Lower lobe of right lung (tissue), 2 donors: ENCODE measurements at regions not wholly inside any gene's neighbourhood (a gene's known extent, or its start where the extent isn't known, plus 50 kb on each side); places are given as distances from the start of the nearest gene placed in this dataset.

Experiments
- ATAC-seq, 2 donors: fragments of 200-7000 bp; cut with Tn5 transposase; one replicate each; pipeline ENCODE4 v1.9.1; 2020 to 2022; ENCODE audit warnings: mild to moderate bottlenecking in 2 of 2, moderate library complexity in 2 of 2
- DNase-seq: peaks from one replicate; pipeline ENCODE4 v3.0.0-alpha.2; 2020
- H3K27ac ChIP-seq: fragments of 200-600 bp; one replicate; pipeline ENCODE4 v1.8.0; 2022
- H3K27me3 ChIP-seq: fragments of 200-600 bp; one replicate; pipeline ENCODE4 v1.8.0; 2022; ENCODE audit warnings: low read depth
- H3K36me3 ChIP-seq: fragments of 200-600 bp; one replicate; pipeline ENCODE4 v1.8.0; 2022; ENCODE audit warnings: mild to moderate bottlenecking
- H3K4me1 ChIP-seq: fragments of 200-600 bp; one replicate; pipeline ENCODE4 v1.8.0; 2022
- H3K4me3 ChIP-seq: fragments of 200-600 bp; one replicate; pipeline ENCODE4 v1.8.0; 2022; ENCODE audit warnings: mild to moderate bottlenecking
- H3K9me3 ChIP-seq: fragments of 200-600 bp; one replicate; pipeline ENCODE4 v1.8.0; 2022
- intact Hi-C: fragments of 100-400 bp; cut with DNase I; formaldehyde crosslinking; loops from one replicate; pipeline ENCODE4 v1.11.0; 2022
- TF ChIP-seq, protein P1 (sequence below): fragments of 200-600 bp; IDR thresholded peaks from one replicate; pipeline ENCODE4 v1.8.0; 2022; ENCODE audit warnings: antibody characterized with exemption, mild to moderate bottlenecking
- donor health status: DM: no; HTN: yes; CAD: no; lungs with severe emphysema.

DNA sequence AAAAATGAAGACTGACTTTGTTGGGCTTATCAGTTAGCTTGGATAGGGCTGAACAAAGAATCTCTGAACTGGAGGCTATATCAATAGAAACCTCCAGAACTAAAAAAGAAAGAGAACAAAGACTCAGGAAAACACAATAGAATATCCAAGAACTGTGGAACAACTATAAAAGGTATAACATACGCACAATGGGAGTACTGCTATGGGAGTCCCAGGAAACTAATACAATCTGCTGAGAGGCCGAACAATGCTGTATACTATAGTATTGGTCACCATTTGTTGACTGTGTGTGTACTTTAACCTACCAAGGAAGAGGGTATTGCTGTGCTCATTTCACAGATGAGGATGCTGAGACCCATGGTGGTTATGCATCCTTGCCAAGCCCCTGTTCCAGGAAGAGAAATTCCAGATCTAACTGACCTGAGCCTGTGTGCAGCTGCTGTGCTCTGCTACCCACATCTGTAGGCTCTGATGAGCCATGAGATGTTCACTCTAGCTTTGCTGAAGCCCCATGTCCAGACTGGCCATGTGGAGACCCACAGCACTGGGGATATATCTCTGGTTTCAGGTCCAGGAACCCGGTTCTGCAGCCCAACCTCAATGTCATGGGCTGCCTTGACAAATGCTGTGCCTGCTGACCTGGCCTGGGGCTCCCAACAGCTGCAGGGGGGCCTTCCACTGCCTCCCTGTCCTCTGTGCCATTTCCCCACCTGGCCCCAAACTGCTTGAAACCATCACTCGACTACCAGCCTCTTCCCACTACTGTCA, 254.3 kb upstream of the TNRC6C start:
- Histone ChIP-seq H3K4me3 (no peak overlapping the region), H3K4me1 (no peaks in the 10 kb centered on the region), H3K27me3 (peaks cover 4% of the 10 kb centered on the region), H3K9me3 (peaks cover 10% of the 10 kb centered on the region), H3K36me3 (no peaks in the 10 kb centered on the region), H3K27ac (no peak overlapping the region)
- intact Hi-C loops = no loop called here
- TF ChIP-seq, protein P1, sequence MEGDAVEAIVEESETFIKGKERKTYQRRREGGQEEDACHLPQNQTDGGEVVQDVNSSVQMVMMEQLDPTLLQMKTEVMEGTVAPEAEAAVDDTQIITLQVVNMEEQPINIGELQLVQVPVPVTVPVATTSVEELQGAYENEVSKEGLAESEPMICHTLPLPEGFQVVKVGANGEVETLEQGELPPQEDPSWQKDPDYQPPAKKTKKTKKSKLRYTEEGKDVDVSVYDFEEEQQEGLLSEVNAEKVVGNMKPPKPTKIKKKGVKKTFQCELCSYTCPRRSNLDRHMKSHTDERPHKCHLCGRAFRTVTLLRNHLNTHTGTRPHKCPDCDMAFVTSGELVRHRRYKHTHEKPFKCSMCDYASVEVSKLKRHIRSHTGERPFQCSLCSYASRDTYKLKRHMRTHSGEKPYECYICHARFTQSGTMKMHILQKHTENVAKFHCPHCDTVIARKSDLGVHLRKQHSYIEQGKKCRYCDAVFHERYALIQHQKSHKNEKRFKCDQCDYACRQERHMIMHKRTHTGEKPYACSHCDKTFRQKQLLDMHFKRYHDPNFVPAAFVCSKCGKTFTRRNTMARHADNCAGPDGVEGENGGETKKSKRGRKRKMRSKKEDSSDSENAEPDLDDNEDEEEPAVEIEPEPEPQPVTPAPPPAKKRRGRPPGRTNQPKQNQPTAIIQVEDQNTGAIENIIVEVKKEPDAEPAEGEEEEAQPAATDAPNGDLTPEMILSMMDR = no peak
- no peak for ATAC-seq
- DNase-seq = no peak

DNA sequence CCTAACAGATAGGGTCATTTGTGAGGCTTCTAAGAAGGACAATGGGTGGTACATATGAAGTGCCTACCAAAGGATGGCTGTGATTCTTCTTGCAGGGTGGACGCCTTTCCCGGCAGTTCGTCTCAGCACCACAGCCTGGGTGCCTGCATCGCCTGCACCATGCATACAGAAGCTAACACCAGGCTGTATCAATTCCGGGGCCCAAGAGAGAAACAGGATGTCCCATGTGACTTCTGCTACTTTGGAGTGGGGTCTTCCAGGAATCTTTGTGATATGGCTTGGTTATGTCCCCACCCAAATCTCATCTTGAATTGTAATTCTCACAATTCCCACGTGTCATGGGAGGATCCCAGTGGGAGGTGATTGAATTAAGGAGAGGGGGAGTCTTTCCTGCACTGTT, 251.6 kb upstream of the TNRC6C start:
- intact Hi-C loops = no loop called here
- ATAC-seq = no peak

GRCh38 chr17:77707546-77707945, 251.0 kb upstream of the TNRC6C start:
- DNase-seq (no peak), ATAC-seq (no peak)
- Histone ChIP-seq H3K36me3 (no peaks in the 10 kb centered on the region), H3K4me3 (no peak overlapping the region), H3K27me3 (peaks cover 4% of the 10 kb centered on the region), H3K4me1 (no peaks in the 10 kb centered on the region), H3K27ac (no peak overlapping the region), H3K9me3 (peaks cover 10% of the 10 kb centered on the region)
- intact Hi-C loops = no loop called here
- TF ChIP-seq, protein P1 = no peak

More for the DNA sequence above, 251.6 kb upstream of the TNRC6C start:
- Histone ChIP-seq H3K36me3 (no peaks in the 10 kb centered on the region), H3K4me1 (no peaks in the 10 kb centered on the region), H3K4me3 (no peak overlapping the region), H3K27ac (no peak overlapping the region), H3K27me3 (peaks cover 4% of the 10 kb centered on the region), H3K9me3 (peaks cover 10% of the 10 kb centered on the region)
- TF ChIP-seq, protein P1 = no peak
- no peak for DNase-seq

- no peaks in the 10 kb centered on the region for H3K36me3 ChIP-seq
- no peak for ATAC-seq
- TF ChIP-seq, protein P1 = no peak
- H3K9me3 ChIP-seq = peaks cover 10% of the 10 kb centered on the region
- DNase-seq = no peak
- no peak overlapping the region for H3K4me3 ChIP-seq
- H3K27ac ChIP-seq = no peak overlapping the region
- intact Hi-C loops = no loop called here
- no peaks in the 10 kb centered on the region for H3K4me1 ChIP-seq
- peaks cover 4% of the 10 kb centered on the region for H3K27me3 ChIP-seq
These were observed 250.5 kb upstream of the TNRC6C start for GRCh38 chr17:77708049-77708448.

DNA sequence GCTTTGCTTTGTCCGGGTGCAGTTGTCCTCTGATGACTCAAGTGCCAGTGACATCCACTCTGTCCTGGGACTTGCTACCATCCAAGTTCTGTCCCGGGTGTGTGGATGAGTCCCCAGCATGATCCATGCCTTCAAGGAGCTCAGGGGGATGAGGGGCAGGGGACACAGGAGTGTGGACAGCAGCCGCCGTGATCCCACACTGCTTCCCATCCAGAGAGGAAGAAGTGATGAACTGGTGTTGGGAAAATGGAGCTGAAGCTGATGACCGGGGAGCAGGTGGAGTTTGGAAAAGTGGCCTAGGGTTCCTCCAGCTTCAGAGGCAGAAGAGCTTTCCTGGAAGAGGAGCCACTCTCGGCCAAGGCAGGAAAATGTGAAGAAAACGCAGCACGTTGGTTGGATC, 249.6 kb upstream of the TNRC6C start:
- TF ChIP-seq, protein P1 = no peak
- Histone ChIP-seq H3K4me1 (no peaks in the 10 kb centered on the region), H3K27me3 (peaks cover 4% of the 10 kb centered on the region), H3K9me3 (peaks cover 5% of the 10 kb centered on the region), H3K27ac (no peak overlapping the region), H3K4me3 (no peak overlapping the region), H3K36me3 (no peaks in the 10 kb centered on the region)
- intact Hi-C loops = no loop called here
- ATAC-seq (no peak), DNase-seq (no peak)
